Globus pallidus (tissue), 1 donor: ENCODE measurements at regions not wholly inside any gene's neighbourhood (a gene's known extent, or its start where the extent isn't known, plus 50 kb on each side); places are given as distances from the start of the nearest gene placed in this dataset.

Source experiments
- DNase-seq: peaks from one replicate; pipeline ENCODE4 v3.0.0-alpha.2; 2015; ENCODE audit warnings: low spot score

GRCh38 chr3:19711160-19711782 is 222.7 kb downstream of the EFHB start:
- no peak for DNase-seq

GRCh38 chr3:19702416-19703078 is 231.5 kb downstream of the EFHB start:
- no peak for DNase-seq

GRCh38 chr3:19688767-19689166 is 245.2 kb downstream of the EFHB start:
- no peak for DNase-seq

- DNase-seq = no peak
These were observed 265.9 kb downstream of the EFHB start for GRCh38 chr3:19668163-19668562.

- DNase-seq = no peak
These were observed 271.5 kb downstream of the EFHB start for GRCh38 chr3:19662486-19662885.

- DNase-seq = no peak
These were observed 281.7 kb downstream of the EFHB start for GRCh38 chr3:19652336-19652735.

- no peak for DNase-seq
These were observed 288.9 kb downstream of the EFHB start for GRCh38 chr3:19645093-19645492.

- DNase-seq = no peak
These were observed 289.6 kb downstream of the EFHB start for GRCh38 chr3:19644405-19644804.

- no peak for DNase-seq
These were observed 292.6 kb downstream of the EFHB start for GRCh38 chr3:19641408-19641807.

- DNase-seq = no peak
These were observed 301.6 kb downstream of the EFHB start for GRCh38 chr3:19632099-19633074.

- no peak for DNase-seq
These were observed 335.1 kb downstream of the EFHB start for GRCh38 chr3:19598870-19599269.

- no peak for DNase-seq
These were observed 337.6 kb downstream of the EFHB start for GRCh38 chr3:19596408-19596807.

- DNase-seq = no peak
These were observed 338.1 kb downstream of the EFHB start for GRCh38 chr3:19595884-19596283.
